Coronary artery (tissue), 2 donors: ENCODE measurements at regions not wholly inside any gene's neighbourhood (a gene's known extent, or its start where the extent isn't known, plus 50 kb on each side); places are given as distances from the start of the nearest gene placed in this dataset.

ENCODE experiments used
- DNase-seq: peaks from one replicate; pipeline ENCODE4 v3.0.0-alpha.2; 2017; ENCODE audit warnings: low spot score
- H3K27ac ChIP-seq, 2 donors: fragments of 200-600 bp; sonication (generic); one replicate each; pipeline ENCODE4 v1.5.1; 2016 to 2019
- H3K4me3 ChIP-seq: fragments of 200-600 bp; sonication (generic); 2 replicates; pipeline ENCODE4 v1.5.1; 2016; ENCODE audit warnings: mild to moderate bottlenecking, moderate library complexity
- TF ChIP-seq, protein P1 (sequence below): fragments of 200-600 bp; sonication (generic); IDR thresholded peaks from one replicate; pipeline ENCODE4 v1.5.1; 2019; ENCODE audit warnings: antibody characterized with exemption

DNA sequence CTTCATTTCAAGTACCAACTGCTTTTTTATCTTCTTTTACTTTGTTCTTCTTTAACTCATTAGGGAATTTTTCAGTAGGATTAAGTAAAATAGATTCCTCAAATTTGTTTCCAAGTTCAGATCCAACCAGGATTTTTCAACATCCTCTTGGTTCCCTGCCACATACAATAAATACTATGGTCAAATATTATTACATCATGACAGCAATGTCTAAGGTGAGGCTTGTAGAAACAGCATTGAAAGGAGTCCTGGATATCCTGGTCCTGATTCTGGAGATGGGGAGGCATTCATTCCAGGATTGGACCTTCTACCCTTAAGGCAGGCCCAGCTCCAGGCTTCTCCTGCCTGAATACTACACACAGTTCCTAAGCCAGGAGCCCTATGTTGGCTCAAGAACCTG is 80.2 kb upstream of the F3 start:
- Histone ChIP-seq H3K4me3 (no peak overlapping the region), H3K27ac (no peak overlapping the region)
- no peak for DNase-seq
- TF ChIP-seq, protein P1, sequence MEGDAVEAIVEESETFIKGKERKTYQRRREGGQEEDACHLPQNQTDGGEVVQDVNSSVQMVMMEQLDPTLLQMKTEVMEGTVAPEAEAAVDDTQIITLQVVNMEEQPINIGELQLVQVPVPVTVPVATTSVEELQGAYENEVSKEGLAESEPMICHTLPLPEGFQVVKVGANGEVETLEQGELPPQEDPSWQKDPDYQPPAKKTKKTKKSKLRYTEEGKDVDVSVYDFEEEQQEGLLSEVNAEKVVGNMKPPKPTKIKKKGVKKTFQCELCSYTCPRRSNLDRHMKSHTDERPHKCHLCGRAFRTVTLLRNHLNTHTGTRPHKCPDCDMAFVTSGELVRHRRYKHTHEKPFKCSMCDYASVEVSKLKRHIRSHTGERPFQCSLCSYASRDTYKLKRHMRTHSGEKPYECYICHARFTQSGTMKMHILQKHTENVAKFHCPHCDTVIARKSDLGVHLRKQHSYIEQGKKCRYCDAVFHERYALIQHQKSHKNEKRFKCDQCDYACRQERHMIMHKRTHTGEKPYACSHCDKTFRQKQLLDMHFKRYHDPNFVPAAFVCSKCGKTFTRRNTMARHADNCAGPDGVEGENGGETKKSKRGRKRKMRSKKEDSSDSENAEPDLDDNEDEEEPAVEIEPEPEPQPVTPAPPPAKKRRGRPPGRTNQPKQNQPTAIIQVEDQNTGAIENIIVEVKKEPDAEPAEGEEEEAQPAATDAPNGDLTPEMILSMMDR: no peak

DNA sequence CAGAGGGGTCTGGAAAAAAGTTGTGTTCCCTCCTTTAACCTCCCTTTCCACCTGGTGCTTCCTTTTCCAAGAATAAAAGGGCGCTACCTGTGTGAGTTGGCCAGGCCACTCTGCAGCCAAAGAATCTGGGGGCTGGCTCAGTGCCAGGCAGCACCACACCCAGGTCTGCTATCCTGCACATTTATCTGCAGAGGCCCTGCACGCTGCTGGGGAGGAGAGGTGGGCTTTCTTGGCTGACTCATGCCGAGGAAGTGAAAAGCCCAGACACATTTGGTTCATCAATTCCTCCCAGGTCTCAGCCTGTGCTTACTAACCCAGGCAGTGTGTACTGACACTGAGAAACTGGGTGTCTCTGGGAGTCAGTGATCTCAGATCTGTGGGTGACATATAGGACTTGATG is 79.8 kb upstream of the F3 start:
- no peak overlapping the region for H3K27ac ChIP-seq
- TF ChIP-seq, protein P1: no peak
- H3K4me3 ChIP-seq: no peak overlapping the region
- DNase-seq: no peak

DNA sequence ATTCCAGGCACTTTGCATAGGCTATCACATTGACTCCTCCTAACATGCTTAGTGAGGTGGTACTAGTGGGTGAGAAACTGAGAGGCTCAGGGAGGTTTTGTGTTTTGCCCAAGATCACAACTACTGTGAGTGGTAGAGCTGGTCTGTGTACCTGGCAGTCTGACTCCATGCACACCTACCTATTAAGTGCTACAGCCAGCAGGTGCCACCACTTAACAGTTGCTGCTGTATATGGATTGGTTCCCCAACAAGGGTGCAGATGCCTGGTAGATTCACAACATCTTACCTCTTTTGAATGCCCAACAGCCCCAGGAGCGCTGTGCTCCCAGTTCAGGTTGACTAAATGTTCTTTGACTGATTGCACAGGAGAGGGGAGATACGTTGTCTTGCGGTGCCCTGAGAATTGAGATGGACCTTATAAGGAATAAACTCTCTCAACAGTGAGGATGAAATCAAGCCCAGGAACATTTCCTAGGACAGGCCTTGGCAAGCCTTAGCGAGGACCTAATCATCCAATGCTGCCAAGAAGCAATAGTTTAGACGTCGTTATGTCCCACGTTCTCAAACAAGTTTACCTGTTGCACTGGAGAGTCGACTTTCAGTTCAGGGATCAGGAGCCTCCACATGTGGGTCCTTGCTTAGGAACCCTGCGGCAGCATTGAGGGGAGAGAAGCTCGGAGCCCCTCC is 78.9 kb upstream of the F3 start:
- no peak overlapping the region for H3K4me3 ChIP-seq
- no peak for DNase-seq
- H3K27ac ChIP-seq: no peak overlapping the region
- TF ChIP-seq, protein P1: no peak

DNA sequence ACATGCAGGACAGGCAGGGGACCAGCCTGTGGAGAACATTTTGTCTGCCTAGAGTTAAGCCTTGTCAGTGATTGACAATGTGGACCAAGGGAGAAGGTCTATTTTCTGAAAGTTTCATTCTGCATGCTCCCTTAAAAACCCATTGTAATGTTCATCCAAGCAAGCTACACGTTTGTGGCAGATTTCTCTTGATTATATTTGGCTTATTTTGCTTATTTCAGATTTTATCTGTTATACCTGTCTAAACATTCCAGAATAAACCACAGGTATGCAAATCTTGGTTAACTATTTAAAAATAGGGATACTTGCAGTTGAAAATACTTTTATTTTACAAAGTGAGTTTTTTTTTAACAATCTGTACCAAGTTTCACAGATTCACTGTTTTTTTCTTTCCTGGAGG is 78.2 kb upstream of the F3 start:
- TF ChIP-seq, protein P1: no peak
- no peak overlapping the region for H3K4me3 ChIP-seq
- H3K27ac ChIP-seq: no peak overlapping the region
- DNase-seq: no peak

DNA sequence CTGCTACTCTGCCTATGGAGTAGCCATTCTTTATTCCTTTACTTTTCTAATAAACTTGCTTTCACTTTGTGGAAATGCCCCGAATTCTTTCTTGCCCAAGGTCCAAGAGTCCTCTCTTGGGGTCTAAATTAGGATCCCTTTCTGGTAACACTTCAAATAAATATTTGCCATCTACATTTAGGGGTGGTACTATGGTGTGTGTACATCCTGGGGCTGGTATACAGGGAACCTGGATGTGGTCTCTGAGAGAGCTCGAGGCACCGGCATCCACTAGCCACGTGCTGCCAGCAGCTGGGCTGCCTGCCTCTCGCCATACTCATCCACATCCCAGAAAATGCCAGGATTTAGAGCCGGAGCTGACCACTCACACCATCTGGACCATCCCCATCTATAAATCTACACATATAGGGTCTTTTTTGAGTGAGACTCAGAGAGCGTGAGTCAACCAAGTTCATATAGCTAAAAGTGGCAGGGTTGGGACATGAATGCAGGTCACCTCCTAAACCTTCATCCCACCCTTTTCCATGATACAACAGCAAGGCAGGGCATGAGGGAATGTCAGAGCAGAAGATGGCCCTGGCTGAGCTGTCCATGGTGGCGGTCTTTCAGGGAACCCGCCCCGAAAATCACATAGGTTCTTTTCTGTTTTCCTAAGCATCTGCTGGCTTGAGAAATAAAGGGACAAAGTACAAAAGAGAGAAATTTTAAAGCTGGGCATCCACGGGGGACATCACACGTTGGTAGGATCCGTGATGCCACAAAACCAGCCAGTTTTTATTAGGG is 76.6 kb upstream of the F3 start:
- DNase-seq: no peak
- Histone ChIP-seq H3K27ac (no peak overlapping the region), H3K4me3 (no peak overlapping the region)
- TF ChIP-seq, protein P1: no peak

DNA sequence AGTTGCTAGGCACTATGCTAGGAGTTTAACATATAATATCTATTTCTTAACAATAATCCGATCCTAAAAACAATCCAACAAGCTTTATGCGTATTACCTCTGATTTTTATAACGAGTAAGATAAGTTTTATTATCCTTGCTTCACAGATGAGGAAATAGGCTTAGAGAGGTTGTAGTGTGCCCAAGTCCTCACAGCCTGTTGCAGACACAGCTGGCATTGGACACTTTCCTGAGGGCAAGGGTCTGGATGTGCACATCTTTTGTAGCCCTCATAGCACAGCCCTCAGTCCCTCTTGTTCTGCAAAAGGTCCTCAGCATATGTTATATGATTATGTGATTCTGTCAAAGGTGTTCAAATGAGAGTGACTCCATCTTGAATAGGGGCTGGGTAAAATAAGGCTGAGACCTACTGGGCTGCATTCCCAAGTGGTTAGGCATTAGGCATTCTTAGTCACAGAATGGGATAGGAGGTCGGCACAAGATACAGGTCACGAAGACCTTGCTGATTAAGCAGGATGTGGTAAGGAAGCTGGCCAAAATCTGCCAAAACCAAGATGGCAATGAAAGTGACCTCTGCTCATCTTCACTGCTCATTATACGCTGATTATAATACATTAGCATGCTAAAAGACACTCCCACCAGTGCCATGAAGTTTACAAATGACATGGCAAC is 75.7 kb upstream of the F3 start:
- Histone ChIP-seq H3K27ac (no peak overlapping the region), H3K4me3 (no peak overlapping the region)
- DNase-seq: no peak
- TF ChIP-seq, protein P1: no peak
